NT2/D1 (cell line): ENCODE measurements at regions not wholly inside any gene's neighbourhood (a gene's known extent, or its start where the extent isn't known, plus 50 kb on each side); places are given as distances from the start of the nearest gene placed in this dataset.

Source experiments
- SUZ12 ChIP-seq: IDR thresholded peaks from 2 replicates; pipeline ENCODE4 v1.6.1; 2011; ENCODE audit not compliant: insufficient read length, insufficient read depth; ENCODE audit errors: extremely low read depth
- ZNF274 ChIP-seq: IDR thresholded peaks from 2 replicates; pipeline ENCODE4 v1.6.1; 2011; ENCODE audit warnings: mild to moderate bottlenecking, low read depth, low read length

- TF ChIP-seq SUZ12 (no peak), ZNF274 (no peak)
Measured at GRCh38 chr7:89458114-89458513, 662.6 kb upstream of the TEX47 start.
